IMR-90 (cell line): ENCODE measurements at regions not wholly inside any gene's neighbourhood (a gene's known extent, or its start where the extent isn't known, plus 50 kb on each side); places are given as distances from the start of the nearest gene placed in this dataset.
A peak's percentile ranks its signal among the peaks of the same experiment; 100 is the strongest.

Experiments used
- ATAC-seq: fragments of 200-7000 bp; cut with Tn5 transposase; 2 replicates; pipeline ENCODE4 v1.9.1; 2020; ENCODE audit warnings: low read depth, mild to moderate bottlenecking, moderate library complexity
- BruUV-seq: library from RNA; stranded (reverse); fragments of 400-500 nt; replicated peaks from 2 replicates; lab custom pipeline; 2021; lab: Mats Ljungman, UMichigan
- CTCF ChIA-PET: fragments of 300-600 bp; formaldehyde crosslinking; extraction: SDS; loops from one replicate; lab custom pipeline; 2021; ENCODE audit warnings: antibody characterized with exemption; lab: Yijun Ruan, JAX
- POLR2A ChIA-PET: fragments of 300-600 bp; sonication (Branson Sonifier 250); formaldehyde crosslinking; loops from one replicate; lab custom pipeline; 2022; ENCODE audit warnings: antibody characterized with exemption; ENCODE audit not compliant: unreplicated experiment; lab: Charles Lee
- DNase-seq: peaks from one replicate; pipeline ENCODE4 v3.0.0; 2013
- H2AFZ ChIP-seq: replicated peaks from 2 replicates; pipeline ENCODE3; 2013; ENCODE audit warnings: low read length, mild to moderate bottlenecking; ENCODE audit not compliant: poor library complexity
- H2AK5ac ChIP-seq: 2 replicates; pipeline ENCODE4 v1.6.1; 2013; ENCODE audit warnings: low read depth, low read length, inconsistent platforms
- H2AK9ac ChIP-seq: replicated peaks from 2 replicates; pipeline ENCODE3; 2013; ENCODE audit warnings: mild to moderate bottlenecking, low read depth, low read length, moderate library complexity; ENCODE audit not compliant: poor library complexity
- H2BK120ac ChIP-seq: 2 replicates; pipeline ENCODE4 v1.6.1; 2013; ENCODE audit warnings: low read depth, low read length, inconsistent platforms
- H2BK15ac ChIP-seq: 3 replicates; pipeline ENCODE4 v1.6.1; 2013; ENCODE audit warnings: low read depth, low read length, inconsistent platforms
- H2BK20ac ChIP-seq: 2 replicates; pipeline ENCODE4 v1.6.1; 2013; ENCODE audit warnings: low read depth, mild to moderate bottlenecking, inconsistent platforms, low read length, moderate library complexity
- H2BK5ac ChIP-seq: 2 replicates; pipeline ENCODE4 v1.6.1; 2013; ENCODE audit warnings: mild to moderate bottlenecking, low read depth, low read length, inconsistent platforms; ENCODE audit not compliant: poor library complexity, severe bottlenecking
- H3K14ac ChIP-seq: replicated peaks from 2 replicates; pipeline ENCODE4 v1.6.1; 2013; ENCODE audit warnings: low read depth, low read length, inconsistent platforms
- H3K18ac ChIP-seq: 2 replicates; pipeline ENCODE4 v1.6.1; 2013; ENCODE audit warnings: low read depth, low read length, control low read depth
- H3K23ac ChIP-seq: 2 replicates; pipeline ENCODE4 v1.6.1; 2013; ENCODE audit warnings: low read depth, low read length, inconsistent platforms
- H3K27ac ChIP-seq: 2 replicates; pipeline ENCODE4 v1.5.1; 2013; ENCODE audit warnings: mild to moderate bottlenecking, control low read depth, low read length; ENCODE audit not compliant: insufficient read depth
- H3K27me3 ChIP-seq: 2 replicates; pipeline ENCODE4 v1.6.1; 2013; ENCODE audit warnings: low read length; ENCODE audit not compliant: control insufficient read depth, insufficient read depth
- H3K36me3 ChIP-seq: 2 replicates; pipeline ENCODE4 v1.6.1; 2013; ENCODE audit warnings: low read length, mixed read lengths; ENCODE audit not compliant: control insufficient read depth, insufficient read depth
- H3K4ac ChIP-seq: 2 replicates; pipeline ENCODE4 v1.6.1; 2013; ENCODE audit warnings: low read depth, low read length, inconsistent platforms
- H3K4me1 ChIP-seq: 2 replicates; pipeline ENCODE4 v1.6.1; 2013; ENCODE audit warnings: low read length, mixed read lengths; ENCODE audit not compliant: control insufficient read depth, insufficient read depth
- H3K4me2 ChIP-seq: 2 replicates; pipeline ENCODE4 v1.6.1; 2013; ENCODE audit warnings: low read depth, mild to moderate bottlenecking, control low read depth, low read length, moderate library complexity
- H3K4me3 ChIP-seq: 2 replicates; pipeline ENCODE4 v1.5.1; 2013; ENCODE audit warnings: low read depth, mild to moderate bottlenecking, control low read depth, low read length, moderate library complexity; ENCODE audit not compliant: insufficient read depth
- H3K56ac ChIP-seq: 2 replicates; pipeline ENCODE4 v1.6.1; 2013; ENCODE audit warnings: low read length, inconsistent platforms; ENCODE audit not compliant: insufficient read depth; ENCODE audit errors: extremely low read depth
- H3K79me1 ChIP-seq, 2 experiments: 2 replicates each; pipeline ENCODE4 v1.6.1; 2013; ENCODE audit warnings: low read length in 2 of 2, inconsistent platforms in 1 of 2, low read depth in 1 of 2
- H3K9ac ChIP-seq: 2 replicates; pipeline ENCODE4 v1.6.1; 2013; ENCODE audit warnings: low read depth, low read length, control low read depth
- H3K9me1 ChIP-seq: 2 replicates; pipeline ENCODE4 v1.6.1; 2013; ENCODE audit warnings: low read length, inconsistent platforms; ENCODE audit not compliant: insufficient read depth
- H3K9me3 ChIP-seq: 2 replicates; pipeline ENCODE4 v1.6.1; 2013; ENCODE audit warnings: low read length; ENCODE audit not compliant: control insufficient read depth, insufficient read depth
- H4K20me1 ChIP-seq: 2 replicates; pipeline ENCODE4 v1.6.1; 2013; ENCODE audit warnings: low read length, inconsistent platforms; ENCODE audit not compliant: insufficient read depth
- H4K5ac ChIP-seq: 2 replicates; pipeline ENCODE4 v1.6.1; 2013; ENCODE audit warnings: mild to moderate bottlenecking, low read depth, low read length, control low read depth
- H4K8ac ChIP-seq, 2 experiments: 2 replicates each; pipeline ENCODE4 v1.6.1; 2013; ENCODE audit warnings: low read depth in 2 of 2, low read length in 2 of 2, control low read depth in 1 of 2, inconsistent platforms in 1 of 2
- H4K91ac ChIP-seq: 2 replicates; pipeline ENCODE4 v1.6.1; 2013; ENCODE audit warnings: low read depth, low read length, inconsistent platforms; ENCODE audit not compliant: insufficient read depth
- FOS ChIP-seq: fragments of 150-350 bp; IDR thresholded peaks from 2 replicates; pipeline ENCODE4 v1.6.1; 2016; ENCODE audit warnings: low read depth, low read length
- NFE2L2 ChIP-seq: fragments of 150-350 bp; IDR thresholded peaks from 2 replicates; pipeline ENCODE4 v1.6.1; 2016; ENCODE audit warnings: low read depth, mild to moderate bottlenecking, low read length
- POLR2A ChIP-seq: IDR thresholded peaks from 2 replicates; pipeline ENCODE4 v1.6.1; 2012; ENCODE audit warnings: mild to moderate bottlenecking, low read depth, low read length
- RFX5 ChIP-seq: IDR thresholded peaks from 2 replicates; pipeline ENCODE4 v1.8.0; 2012; ENCODE audit warnings: low read depth, mild to moderate bottlenecking, low read length, moderate library complexity
- WGBS, 2 experiments: methylation state at CpG; one replicate each; pipeline versions ENCODE4 v1.1.5 to v1.1.7; 2013; ENCODE audit warnings: missing lambda C conversion rate in 2 of 2; ENCODE audit not compliant: insufficient read length in 1 of 2; ENCODE audit errors: extremely low coverage in 2 of 2; 5-methylcytosine and 5-hydroxymethylcytosine counted together
- dilution Hi-C: fragments of 300-500 bp; cut with HindIII; formaldehyde crosslinking; loops from one replicate; pipeline ENCODE4 v1.14.3; 2018; ENCODE audit warnings: low sequenced_read_pairs; ENCODE audit not compliant: unreplicated experiment
- in situ Hi-C: fragments of 300-500 bp; cut with MboI; formaldehyde crosslinking; loops from 3 replicates; pipeline ENCODE4 v1.14.3; 2019; ENCODE audit warnings: low sequenced_read_pairs, inconsistent platforms, mixed read lengths
- intact Hi-C: fragments of 100-400 bp; cut with micrococcal nuclease; formaldehyde crosslinking; loops from 2 replicates; pipeline ENCODE4 v1.10.0; 2022

DNA sequence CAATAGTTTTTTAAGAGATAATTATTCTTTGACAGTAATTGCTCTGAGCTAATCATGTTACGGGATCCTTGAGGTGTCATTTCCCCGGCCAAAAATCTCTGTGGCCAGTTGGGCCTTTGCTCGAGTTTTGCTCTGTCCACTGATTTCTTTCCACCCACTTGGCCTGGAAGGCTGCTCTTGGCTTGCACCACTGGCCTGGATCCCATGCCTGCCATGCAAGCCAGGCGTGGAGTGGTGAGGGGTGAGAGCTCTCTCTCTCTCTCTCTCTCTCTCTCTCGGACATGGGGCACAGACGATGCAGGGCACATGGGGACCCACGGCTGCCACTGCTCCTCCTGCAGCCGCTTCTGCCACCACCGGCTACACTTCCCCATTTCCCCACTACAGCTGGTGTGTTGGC is 853.0 kb upstream of the GCFC2 start:
- Histone ChIP-seq H3K79me1 (no peaks in the 10 kb centered on the region), H3K36me3 (no peaks in the 10 kb centered on the region), H2AFZ (peak overlapping the region; percentile 32), H2BK120ac (no peak overlapping the region), H4K5ac (no peak overlapping the region), H2AK9ac (no peak overlapping the region), H4K8ac (no peak overlapping the region), H3K9me3 (peaks cover 2% of the 10 kb centered on the region; the same call in 1 of the 2 replicates), H3K9ac (no peak overlapping the region), H4K91ac (no peak overlapping the region), H4K20me1 (no peaks in the 10 kb centered on the region), H3K14ac (no peak overlapping the region), H3K4me1 (no peaks in the 10 kb centered on the region), H3K27me3 (no peaks in the 10 kb centered on the region), H3K4ac (no peak overlapping the region), H2AK5ac (no peak overlapping the region), H3K27ac (no peak overlapping the region), H2BK20ac (no peak overlapping the region), H2BK15ac (no peak overlapping the region), H2BK5ac (no peak overlapping the region), H3K18ac (no peak overlapping the region), H3K9me1 (no peaks in the 10 kb centered on the region), H3K56ac (no peak overlapping the region), H3K4me3 (no peak overlapping the region), H3K23ac (no peak overlapping the region), H3K4me2 (no peak overlapping the region)
- no TSS peak for BruUV-seq
- TF ChIP-seq RFX5 (no peak), POLR2A (no peak), FOS (no peak), NFE2L2 (no peak)
- dilution Hi-C loops: no loop called here
- no CpG with 5 or more reads among the region's 9 CpGs for WGBS, 2 experiments
- no peak for DNase-seq
- in situ Hi-C loops: no loop called here
- no peak for ATAC-seq
- intact Hi-C loops: no loop called here
- CTCF ChIA-PET: no interaction called here
- POLR2A ChIA-PET: no interaction called here
